Natural killer cell (primary cell): ENCODE measurements at regions not wholly inside any gene's neighbourhood (a gene's known extent, or its start where the extent isn't known, plus 50 kb on each side); places are given as distances from the start of the nearest gene placed in this dataset.

Source experiments
- ATAC-seq, 3 donors: fragments of 150-1000 bp in 2 of 3; fragments of 200-7000 bp in 1 of 3; cut with Tn5 transposase; 1 replicate in 1 of 3; 2 replicates in 2 of 3; pipeline ENCODE4 v1.10.0; 2021; ENCODE audit warnings: mild to moderate bottlenecking in 2 of 3, moderate library complexity in 2 of 3
- DNase-seq, 2 donors: peaks; one replicate each; pipeline versions ENCODE4 v3.0.0 to v3.0.0-alpha.2; 2013 to 2021; ENCODE audit warnings: mixed read lengths in 1 of 2
- H3K27ac ChIP-seq: one replicate; pipeline ENCODE4 v1.5.1; 2013; ENCODE audit warnings: mild to moderate bottlenecking, low read length
- H3K27me3 ChIP-seq: one replicate; pipeline ENCODE4 v1.6.1; 2013; ENCODE audit warnings: low read length; ENCODE audit not compliant: control insufficient read depth, insufficient read depth
- H3K36me3 ChIP-seq: one replicate; pipeline ENCODE4 v1.6.1; 2013; ENCODE audit warnings: low read length; ENCODE audit not compliant: control insufficient read depth, insufficient read depth
- H3K4me1 ChIP-seq: one replicate; pipeline ENCODE4 v1.6.1; 2013; ENCODE audit warnings: low read length; ENCODE audit not compliant: control insufficient read depth, insufficient read depth
- H3K4me3 ChIP-seq: one replicate; pipeline ENCODE4 v1.5.1; 2013; ENCODE audit warnings: low read length
- H3K9me3 ChIP-seq: one replicate; pipeline ENCODE4 v1.6.1; 2013; ENCODE audit warnings: low read length; ENCODE audit not compliant: control insufficient read depth, insufficient read depth
- H3K27ac Mint-ChIP-seq, 2 donors: one replicate each; pipeline ENCODE4 v1.8.0; 2022; ENCODE audit warnings: mild to moderate bottlenecking in 2 of 2, mixed read lengths in 2 of 2, moderate library complexity in 1 of 2
- H3K27me3 Mint-ChIP-seq, 2 donors: one replicate each; pipeline ENCODE4 v1.8.0; 2022; ENCODE audit warnings: low read depth in 2 of 2, mixed read lengths in 2 of 2
- H3K36me3 Mint-ChIP-seq: one replicate; pipeline ENCODE4 v1.8.0; 2022; ENCODE audit warnings: mixed read lengths
- H3K4me1 Mint-ChIP-seq, 2 donors: one replicate each; pipeline ENCODE4 v1.8.0; 2022; ENCODE audit warnings: mixed read lengths in 2 of 2
- H3K4me3 Mint-ChIP-seq: one replicate; pipeline ENCODE4 v1.8.0; 2022; ENCODE audit warnings: mild to moderate bottlenecking, moderate library complexity, mixed read lengths
- H3K9me3 Mint-ChIP-seq, 2 donors: one replicate each; pipeline ENCODE4 v1.8.0; 2022; ENCODE audit warnings: mixed read lengths in 2 of 2
- CTCF ChIP-seq: fragments of 200-600 bp; IDR thresholded peaks from one replicate; pipeline ENCODE4 v1.8.0; 2022; ENCODE audit warnings: antibody characterized with exemption
- WGBS: methylation state at CpG from one replicate; pipeline ENCODE4 v1.1.7; 2013; ENCODE audit warnings: missing lambda C conversion rate; ENCODE audit not compliant: insufficient coverage; 5-methylcytosine and 5-hydroxymethylcytosine counted together
- intact Hi-C: fragments of 100-400 bp; cut with micrococcal nuclease; formaldehyde crosslinking; loops from one replicate; pipeline ENCODE4 v1.14.2; 2022

- no peak overlapping the region for H3K4me3 Mint-ChIP-seq
- no peak overlapping the region for H3K27ac ChIP-seq
- no peak for TF ChIP-seq CTCF
- no peaks in the 10 kb centered on the region for H3K36me3 ChIP-seq
- peaks cover 7 to 32% of the 10 kb centered on the region in 2 donors for H3K27me3 Mint-ChIP-seq
- DNase-seq (no peak), ATAC-seq (no peak)
- H3K27ac Mint-ChIP-seq, result no peak overlapping the region
- H3K36me3 Mint-ChIP-seq, result no peaks in the 10 kb centered on the region
- H3K9me3 Mint-ChIP-seq, result no peaks in the 10 kb centered on the region
- no peak overlapping the region for H3K4me3 ChIP-seq
- WGBS, result 72% methylated on average over 6 of the region's 6 CpGs
- intact Hi-C loops, result no loop called here
- no peaks in the 10 kb centered on the region for H3K27me3 ChIP-seq
- no peaks in the 10 kb centered on the region for H3K4me1 Mint-ChIP-seq
- no peaks in the 10 kb centered on the region for H3K9me3 ChIP-seq
- H3K4me1 ChIP-seq, result no peaks in the 10 kb centered on the region
Measured at GRCh38 chr9:86526021-86526420, 171.8 kb upstream of the TUT7 start.

GRCh38 chr9:86525182-86525581, 171.0 kb upstream of the TUT7 start:
- intact Hi-C loops, result no loop called here
- Histone ChIP-seq H3K36me3 (no peaks in the 10 kb centered on the region), H3K4me1 (no peaks in the 10 kb centered on the region), H3K27ac (no peak overlapping the region), H3K27me3 (no peaks in the 10 kb centered on the region), H3K4me3 (no peak overlapping the region), H3K9me3 (no peaks in the 10 kb centered on the region)
- ATAC-seq (no peak), DNase-seq (no peak)
- H3K36me3 Mint-ChIP-seq, result no peaks in the 10 kb centered on the region
- 81% methylated on average over 5 of the region's 5 CpGs for WGBS
- peaks cover 7 to 32% of the 10 kb centered on the region in 2 donors for H3K27me3 Mint-ChIP-seq
- no peak overlapping the region for H3K4me3 Mint-ChIP-seq
- no peak for TF ChIP-seq CTCF
- no peaks in the 10 kb centered on the region for H3K9me3 Mint-ChIP-seq
- H3K27ac Mint-ChIP-seq, result no peak overlapping the region
- no peaks in the 10 kb centered on the region for H3K4me1 Mint-ChIP-seq

GRCh38 chr9:86521977-86522376, 167.8 kb upstream of the TUT7 start:
- intact Hi-C loops, result no loop called here
- Mint-ChIP-seq H3K27ac (no peak overlapping the region), H3K36me3 (no peaks in the 10 kb centered on the region)

More at GRCh38 chr9:86521977-86522376, 167.8 kb upstream of the TUT7 start:
- H3K27me3 Mint-ChIP-seq, result peaks cover 6 to 17% of the 10 kb centered on the region in 2 donors
- no peaks in the 10 kb centered on the region for H3K4me1 Mint-ChIP-seq
- no peak for DNase-seq
- Histone ChIP-seq H3K4me1 (no peaks in the 10 kb centered on the region), H3K27ac (no peak overlapping the region), H3K27me3 (no peaks in the 10 kb centered on the region), H3K4me3 (no peak overlapping the region), H3K36me3 (no peaks in the 10 kb centered on the region), H3K9me3 (no peaks in the 10 kb centered on the region)
- no peak for TF ChIP-seq CTCF
- H3K9me3 Mint-ChIP-seq, result no peaks in the 10 kb centered on the region
- WGBS, result 56% methylated on average over 5 of the region's 5 CpGs
- no peak overlapping the region for H3K4me3 Mint-ChIP-seq
- no peak for ATAC-seq
